H1 (cell line): ENCODE measurements at regions not wholly inside any gene's neighbourhood (a gene's known extent, or its start where the extent isn't known, plus 50 kb on each side); places are given as distances from the start of the nearest gene placed in this dataset.

Experiments used
- CTCF ChIA-PET: fragments of 300-600 bp; sonication (Branson Sonifier 250); formaldehyde crosslinking; loops from one replicate; lab custom pipeline; 2021; ENCODE audit not compliant: partially characterized antibody; lab: Charles Lee
- POLR2A ChIA-PET: fragments of 300-600 bp; sonication (Branson Sonifier 250); formaldehyde crosslinking; loops from one replicate; lab custom pipeline; 2021; ENCODE audit warnings: inconsistent platforms; ENCODE audit not compliant: partially characterized antibody; lab: Charles Lee
- DNase-seq, 2 experiments: peaks; one replicate each; pipeline versions ENCODE4 v3.0.0 to v3.0.0-alpha.2; 2010 to 2022; ENCODE audit warnings: low spot score in 2 of 2, low read depth in 1 of 2, mixed read lengths in 1 of 2
- FAIRE-seq: peaks from 2 replicates; lab custom pipeline; 2011; peaks lifted over from hg19 to GRCh38; lab: Jason Lieb, UNC
- H2AFZ ChIP-seq: 2 replicates; pipeline ENCODE4 v1.8.1; 2012; ENCODE audit warnings: low read length, inconsistent platforms
- H2AK5ac ChIP-seq: 2 replicates; pipeline ENCODE4 v1.6.1; 2013; ENCODE audit warnings: low read depth, low read length
- H2BK120ac ChIP-seq: replicated peaks from 2 replicates; pipeline ENCODE3; 2013; ENCODE audit warnings: low read depth, low read length, inconsistent platforms
- H2BK12ac ChIP-seq: 2 replicates; pipeline ENCODE4 v1.6.1; 2013; ENCODE audit warnings: low read depth, low read length
- H2BK15ac ChIP-seq: 2 replicates; pipeline ENCODE4 v1.6.1; 2013; ENCODE audit warnings: low read length
- H2BK20ac ChIP-seq: 2 replicates; pipeline ENCODE4 v1.6.1; 2013; ENCODE audit warnings: low read length
- H2BK5ac ChIP-seq: 2 replicates; pipeline ENCODE4 v1.6.1; 2013; ENCODE audit warnings: low read depth, low read length
- H3K14ac ChIP-seq: 2 replicates; pipeline ENCODE4 v1.6.1; 2013; ENCODE audit warnings: inconsistent platforms; ENCODE audit not compliant: insufficient read length
- H3K18ac ChIP-seq: 2 replicates; pipeline ENCODE4 v1.6.1; 2013; ENCODE audit warnings: low read length; ENCODE audit errors: extremely low read depth
- H3K23ac ChIP-seq: 2 replicates; pipeline ENCODE4 v1.6.1; 2013; ENCODE audit warnings: inconsistent platforms; ENCODE audit not compliant: insufficient read length
- H3K23me2 ChIP-seq: 2 replicates; pipeline ENCODE4 v1.6.1; 2013; ENCODE audit warnings: low read depth, low read length
- H3K27ac ChIP-seq: 2 replicates; pipeline ENCODE4 v1.6.1; 2011; ENCODE audit warnings: low read depth, low read length, inconsistent platforms
- H3K27me3 ChIP-seq, 4 experiments: replicated peaks in 1 of 4; 1 replicate in 1 of 4; 2 replicates in 3 of 4; pipeline versions ENCODE4 v1.6.1 to v1.8.1; 2011 to 2013; ENCODE audit warnings: low read length in 3 of 4, mild to moderate bottlenecking in 3 of 4, inconsistent platforms in 2 of 4, mixed read lengths in 2 of 4, moderate library complexity in 1 of 4; ENCODE audit not compliant: control insufficient read depth in 3 of 4, insufficient read depth in 3 of 4; ENCODE audit errors: extremely low read depth in 1 of 4
- H3K36me3 ChIP-seq, 4 experiments: 2 replicates each; pipeline versions ENCODE4 v1.6.1 to v1.8.1; 2011 to 2013; ENCODE audit warnings: mild to moderate bottlenecking in 4 of 4, low read length in 3 of 4, moderate library complexity in 2 of 4, control low read depth in 1 of 4, inconsistent platforms in 1 of 4; ENCODE audit not compliant: insufficient read depth in 4 of 4, control insufficient read depth in 2 of 4
- H3K4ac ChIP-seq: replicated peaks from 2 replicates; pipeline ENCODE3; 2013; ENCODE audit warnings: low read length, low read depth, mixed read lengths, inconsistent platforms; ENCODE audit not compliant: insufficient read length
- H3K4me1 ChIP-seq, 4 experiments: replicated peaks in 1 of 4; 1 replicate in 1 of 4; 2 replicates in 3 of 4; pipeline versions ENCODE4 v1.6.1 to v1.8.1; 2011 to 2013; ENCODE audit warnings: low read length in 3 of 4, inconsistent platforms in 2 of 4, mixed read lengths in 1 of 4; ENCODE audit not compliant: insufficient read depth in 4 of 4, control insufficient read depth in 3 of 4
- H3K4me2 ChIP-seq, 2 experiments: 2 replicates each; pipeline versions ENCODE4 v1.6.1 to v1.8.1; 2011 to 2013; ENCODE audit warnings: low read depth in 2 of 2, low read length in 2 of 2, control low read depth in 1 of 2, inconsistent platforms in 1 of 2, mild to moderate bottlenecking in 1 of 2; ENCODE audit not compliant: insufficient read depth in 1 of 2
- H3K4me3 ChIP-seq, 4 experiments: fragments of 200-600, 300-600 bp in 1 of 4; sonication (generic), shearing (Covaris generic), sonication (Bioruptor Twin) in 1 of 4; 2 replicates each; pipeline versions ENCODE4 v1.5.1 to v1.8.1; 2011 to 2016; ENCODE audit warnings: low read length in 4 of 4, low read depth in 3 of 4, control low read depth in 2 of 4, inconsistent platforms in 2 of 4, mild to moderate bottlenecking in 2 of 4, mixed read lengths in 1 of 4, moderate library complexity in 1 of 4; ENCODE audit not compliant: insufficient read depth in 2 of 4; ENCODE audit errors: extremely low read depth in 1 of 4
- H3K56ac ChIP-seq: replicated peaks from 2 replicates; pipeline ENCODE3; 2013; ENCODE audit warnings: low read depth, mild to moderate bottlenecking, mixed read lengths, low read length, inconsistent platforms; ENCODE audit not compliant: insufficient read length
- H3K79me1 ChIP-seq: 2 replicates; pipeline ENCODE4 v1.6.1; 2013; ENCODE audit warnings: low read depth, low read length, control low read depth
- H3K79me2 ChIP-seq, 2 experiments: 2 replicates each; pipeline versions ENCODE4 v1.6.1 to v1.8.1; 2012 to 2013; ENCODE audit warnings: low read length in 2 of 2, mild to moderate bottlenecking in 2 of 2, inconsistent platforms in 1 of 2; ENCODE audit not compliant: insufficient read depth in 2 of 2, control insufficient read depth in 1 of 2
- H3K9ac ChIP-seq, 4 experiments: replicated peaks in 1 of 4; 1 replicate in 1 of 4; 2 replicates in 3 of 4; pipeline versions ENCODE4 v1.6.1 to v1.8.1; 2011 to 2013; ENCODE audit warnings: low read depth in 3 of 4, low read length in 3 of 4, control low read depth in 2 of 4, mild to moderate bottlenecking in 2 of 4, moderate library complexity in 2 of 4, inconsistent platforms in 1 of 4; ENCODE audit errors: extremely low read depth in 1 of 4
- H3K9me3 ChIP-seq, 2 experiments: 2 replicates each; pipeline versions ENCODE4 v1.6.1 to v1.8.1; 2012 to 2013; ENCODE audit warnings: mild to moderate bottlenecking in 2 of 2, moderate library complexity in 2 of 2, control low read depth in 1 of 2, inconsistent platforms in 1 of 2, low read depth in 1 of 2, low read length in 1 of 2, mixed read lengths in 1 of 2; ENCODE audit not compliant: insufficient read depth in 2 of 2
- H4K20me1 ChIP-seq, 2 experiments: replicated peaks in 1 of 2; 2 replicates each; pipeline versions ENCODE3 to v1.8.1; 2011 to 2013; ENCODE audit warnings: inconsistent platforms in 2 of 2, low read length in 2 of 2, mild to moderate bottlenecking in 1 of 2; ENCODE audit not compliant: insufficient read depth in 2 of 2, control insufficient read depth in 1 of 2
- H4K5ac ChIP-seq: 2 replicates; pipeline ENCODE4 v1.6.1; 2013; ENCODE audit warnings: low read length, low read depth, mixed read lengths, inconsistent platforms; ENCODE audit not compliant: insufficient read length
- H4K8ac ChIP-seq: 2 replicates; pipeline ENCODE4 v1.8.0; 2013; ENCODE audit warnings: mild to moderate bottlenecking, moderate library complexity, low read length, inconsistent platforms; ENCODE audit not compliant: insufficient read depth; ENCODE audit errors: extremely low read depth
- H4K91ac ChIP-seq: replicated peaks from 2 replicates; pipeline ENCODE3; 2013; ENCODE audit warnings: low read length, mixed read lengths, inconsistent platforms; ENCODE audit not compliant: insufficient read length
- BACH1 ChIP-seq: IDR thresholded peaks from 2 replicates; pipeline ENCODE4 v1.6.1; 2012; ENCODE audit warnings: low read length, improper control_type of control experiment
- CEBPB ChIP-seq: IDR thresholded peaks from 2 replicates; pipeline ENCODE4 v1.6.1; 2012; ENCODE audit warnings: low read depth, low read length
- E2F6 ChIP-seq: IDR thresholded peaks from 2 replicates; pipeline ENCODE4 v1.6.1; 2012; ENCODE audit warnings: inconsistent platforms
- HDAC6 ChIP-seq: IDR thresholded peaks from one replicate; pipeline ENCODE4 v1.7.1; 2012; ENCODE audit warnings: low read depth, mild to moderate bottlenecking, inconsistent platforms, low read length, moderate library complexity
- JUN ChIP-seq: IDR thresholded peaks from 2 replicates; pipeline ENCODE4 v1.6.1; 2011; ENCODE audit warnings: low read depth, mild to moderate bottlenecking, improper control_type of control experiment, low read length
- KDM1A ChIP-seq: fragments of 200-600, 300-600 bp; sonication (generic); IDR thresholded peaks from 2 replicates; pipeline ENCODE4 v1.7.1; 2016; ENCODE audit warnings: mild to moderate bottlenecking, low read length, borderline replicate concordance
- KDM4A ChIP-seq: IDR thresholded peaks from one replicate; pipeline ENCODE4 v1.7.1; 2012; ENCODE audit warnings: low read depth, mild to moderate bottlenecking, moderate library complexity, low read length, inconsistent platforms; ENCODE audit not compliant: severe bottlenecking
- KDM5A ChIP-seq: fragments of 200-600 bp; IDR thresholded peaks from 2 replicates; pipeline ENCODE4 v1.7.1; 2012; ENCODE audit warnings: mild to moderate bottlenecking, low read length, inconsistent platforms, mixed read lengths
- MAFK ChIP-seq: IDR thresholded peaks from 2 replicates; pipeline ENCODE4 v1.6.1; 2012; ENCODE audit warnings: low read depth, mild to moderate bottlenecking, improper control_type of control experiment, low read length
- POLR2AphosphoS5 ChIP-seq: IDR thresholded peaks from 2 replicates; pipeline ENCODE4 v1.6.1; 2011; ENCODE audit warnings: low read depth, low read length
- RAD21 ChIP-seq, 2 experiments: IDR thresholded peaks in 1 of 2; conservative IDR thresholded peaks in 1 of 2; 2 replicates each; pipeline ENCODE4 v1.6.1; 2011; ENCODE audit warnings: low read depth in 2 of 2, low read length in 2 of 2, improper control_type of control experiment in 1 of 2, inconsistent platforms in 1 of 2, mild to moderate bottlenecking in 1 of 2, moderate library complexity in 1 of 2
- RBBP5 ChIP-seq: IDR thresholded peaks from 2 replicates; pipeline ENCODE4 v1.7.1; 2012; ENCODE audit warnings: low read depth, mild to moderate bottlenecking, inconsistent platforms, low read length, moderate library complexity, borderline replicate concordance
- SIX5 ChIP-seq: IDR thresholded peaks from 2 replicates; pipeline ENCODE4 v1.6.1; 2011; ENCODE audit warnings: mild to moderate bottlenecking, low read depth, low read length
- SP1 ChIP-seq: IDR thresholded peaks from 2 replicates; pipeline ENCODE4 v1.6.1; 2011; ENCODE audit warnings: low read depth, low read length
- SP2 ChIP-seq: IDR thresholded peaks from 2 replicates; pipeline ENCODE4 v1.6.1; 2012; ENCODE audit warnings: mild to moderate bottlenecking, low read length, inconsistent platforms
- TEAD4 ChIP-seq: IDR thresholded peaks from 2 replicates; pipeline ENCODE4 v1.6.1; 2012; ENCODE audit warnings: low read depth, low read length, inconsistent platforms, mixed read lengths
- WGBS, 2 experiments: shearing (Covaris generic) in 1 of 2; methylation state at CpG; one replicate each; pipeline versions ENCODE4 v1.1.6 to v1.1.7; 2013 to 2015; ENCODE audit warnings: low lambda C conversion rate in 2 of 2, mixed read lengths in 2 of 2, inconsistent platforms in 1 of 2, low coverage in 1 of 2, missing lambda C conversion rate in 1 of 2; ENCODE audit not compliant: insufficient replicate concordance in 2 of 2, insufficient coverage in 1 of 2, insufficient read length in 1 of 2; ENCODE audit errors: extremely low coverage in 1 of 2, missing lambda C conversion rate in 1 of 2; 5-methylcytosine and 5-hydroxymethylcytosine counted together

DNA sequence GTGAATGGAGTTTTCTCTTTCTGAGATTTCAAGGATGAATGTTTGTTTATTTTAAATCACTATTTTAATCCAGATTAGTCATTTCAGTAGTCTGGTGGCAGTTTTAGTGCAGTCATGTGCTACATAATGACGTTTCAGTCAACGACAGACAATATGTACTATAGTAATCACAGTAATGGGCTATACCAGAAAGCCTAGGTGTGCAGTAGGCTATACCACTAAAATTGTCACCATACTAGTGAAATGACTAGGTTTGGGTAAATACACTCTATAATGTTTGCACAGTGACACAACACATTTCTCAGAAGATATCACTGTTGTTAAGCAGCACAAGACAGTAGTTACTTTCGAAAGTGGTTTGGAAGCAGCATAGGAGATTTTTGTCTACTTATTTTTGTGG, 203.1 kb downstream of the ETNK1 start:
- peaks cover 0 to 1% (median 0%) of the 10 kb centered on the region in 4 experiments; a peak in 1 of 7 replicates for H3K27me3 ChIP-seq
- no peaks in the 10 kb centered on the region for H4K20me1 ChIP-seq
- H3K4ac ChIP-seq = no peak overlapping the region
- no peaks in the 10 kb centered on the region for H3K23me2 ChIP-seq
- no peak overlapping the region for H2AFZ ChIP-seq
- no peak overlapping the region for H3K4me2 ChIP-seq
- no peak overlapping the region for H3K14ac ChIP-seq
- H4K91ac ChIP-seq = no peak overlapping the region
- H2BK5ac ChIP-seq = no peak overlapping the region
- CTCF ChIA-PET = no interaction called here
- FAIRE-seq (no peak), DNase-seq (no peak)
- no peak overlapping the region for H2AK5ac ChIP-seq
- H3K36me3 ChIP-seq = no peaks in the 10 kb centered on the region; a peak in 1 of 8 replicates
- no peak overlapping the region for H3K18ac ChIP-seq
- H3K79me1 ChIP-seq = no peaks in the 10 kb centered on the region
- H3K4me3 ChIP-seq = no peak overlapping the region
- H3K79me2 ChIP-seq = no peaks in the 10 kb centered on the region
- H4K5ac ChIP-seq = no peak overlapping the region
- H3K9me3 ChIP-seq = peaks cover 10 to 14% of the 10 kb centered on the region in 2 experiments; a peak in 3 of 4 replicates
- WGBS, 2 experiments = 85% methylated on average over 3 of the region's 3 CpGs; no CpG with 5 or more reads in 1 of the 2 experiments
- no peak overlapping the region for H3K23ac ChIP-seq
- no peak overlapping the region for H2BK120ac ChIP-seq
- no peak overlapping the region for H3K56ac ChIP-seq
- POLR2A ChIA-PET = no interaction called here
- no peaks in the 10 kb centered on the region for H3K4me1 ChIP-seq
- no peak overlapping the region for H2BK12ac ChIP-seq
- H2BK20ac ChIP-seq = no peak overlapping the region
- H2BK15ac ChIP-seq = no peak overlapping the region
- no peak overlapping the region for H4K8ac ChIP-seq
- H3K9ac ChIP-seq = no peak overlapping the region
- no peak overlapping the region for H3K27ac ChIP-seq
- TF ChIP-seq RBBP5 = no peak
- TF ChIP-seq MAFK = no peak
- TF ChIP-seq SP2 = no peak
- TF ChIP-seq KDM1A = no peak
- TF ChIP-seq TEAD4 = no peak
- TF ChIP-seq SP1 = no peak
- TF ChIP-seq RAD21 (IDR thresholded peaks at IDR 0.05 in 1 of 2, conservative IDR thresholded peaks at IDR 0.05 in 1 of 2; ENCODE audit: low read depth in 2 of 2, low read length in 2 of 2) = no peak
- no peak for TF ChIP-seq KDM5A
- no peak for TF ChIP-seq HDAC6
- TF ChIP-seq BACH1 = no peak
- no peak for TF ChIP-seq SIX5
- no peak for TF ChIP-seq CEBPB
- no peak for TF ChIP-seq KDM4A
- TF ChIP-seq JUN = no peak
- no peak for TF ChIP-seq POLR2AphosphoS5
- no peak for TF ChIP-seq E2F6
